ENCODE measurements at regions not wholly inside any gene's neighbourhood (a gene's known extent, or its start where the extent isn't known, plus 50 kb on each side); places are given as distances from the start of the nearest gene placed in this dataset.

DNA sequence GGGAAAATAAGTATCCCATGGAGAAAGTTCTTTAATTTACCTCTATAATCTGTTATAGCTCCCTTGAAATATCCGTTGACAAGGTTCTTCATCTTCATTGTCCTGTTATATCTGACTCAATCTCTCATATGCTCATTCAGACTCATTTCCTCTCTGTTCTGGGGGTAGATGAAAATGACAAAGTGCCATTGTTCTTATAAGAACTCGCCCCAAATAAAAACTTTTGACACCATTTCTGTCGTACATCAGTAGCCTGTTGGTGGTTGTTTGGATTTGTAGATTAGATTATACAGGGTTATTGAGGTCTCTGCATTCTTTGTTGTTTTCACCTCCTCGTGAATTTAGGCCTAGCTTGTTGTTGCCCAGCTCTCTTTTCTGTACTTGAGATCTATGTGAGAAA is 55.2 kb upstream of the IPO9 start:
- no peak overlapping the region for H3K4me3 ChIP-seq (ENCODE audit: control insufficient read depth, low read depth, low read length)
- TF ChIP-seq, protein P1, sequence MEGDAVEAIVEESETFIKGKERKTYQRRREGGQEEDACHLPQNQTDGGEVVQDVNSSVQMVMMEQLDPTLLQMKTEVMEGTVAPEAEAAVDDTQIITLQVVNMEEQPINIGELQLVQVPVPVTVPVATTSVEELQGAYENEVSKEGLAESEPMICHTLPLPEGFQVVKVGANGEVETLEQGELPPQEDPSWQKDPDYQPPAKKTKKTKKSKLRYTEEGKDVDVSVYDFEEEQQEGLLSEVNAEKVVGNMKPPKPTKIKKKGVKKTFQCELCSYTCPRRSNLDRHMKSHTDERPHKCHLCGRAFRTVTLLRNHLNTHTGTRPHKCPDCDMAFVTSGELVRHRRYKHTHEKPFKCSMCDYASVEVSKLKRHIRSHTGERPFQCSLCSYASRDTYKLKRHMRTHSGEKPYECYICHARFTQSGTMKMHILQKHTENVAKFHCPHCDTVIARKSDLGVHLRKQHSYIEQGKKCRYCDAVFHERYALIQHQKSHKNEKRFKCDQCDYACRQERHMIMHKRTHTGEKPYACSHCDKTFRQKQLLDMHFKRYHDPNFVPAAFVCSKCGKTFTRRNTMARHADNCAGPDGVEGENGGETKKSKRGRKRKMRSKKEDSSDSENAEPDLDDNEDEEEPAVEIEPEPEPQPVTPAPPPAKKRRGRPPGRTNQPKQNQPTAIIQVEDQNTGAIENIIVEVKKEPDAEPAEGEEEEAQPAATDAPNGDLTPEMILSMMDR (conservative IDR thresholded peaks at IDR 0.05; ENCODE audit: control insufficient read depth, insufficient read depth, low read depth, low read length) = no peak
- no peak for DNase-seq (ENCODE audit: low read depth)

DNA sequence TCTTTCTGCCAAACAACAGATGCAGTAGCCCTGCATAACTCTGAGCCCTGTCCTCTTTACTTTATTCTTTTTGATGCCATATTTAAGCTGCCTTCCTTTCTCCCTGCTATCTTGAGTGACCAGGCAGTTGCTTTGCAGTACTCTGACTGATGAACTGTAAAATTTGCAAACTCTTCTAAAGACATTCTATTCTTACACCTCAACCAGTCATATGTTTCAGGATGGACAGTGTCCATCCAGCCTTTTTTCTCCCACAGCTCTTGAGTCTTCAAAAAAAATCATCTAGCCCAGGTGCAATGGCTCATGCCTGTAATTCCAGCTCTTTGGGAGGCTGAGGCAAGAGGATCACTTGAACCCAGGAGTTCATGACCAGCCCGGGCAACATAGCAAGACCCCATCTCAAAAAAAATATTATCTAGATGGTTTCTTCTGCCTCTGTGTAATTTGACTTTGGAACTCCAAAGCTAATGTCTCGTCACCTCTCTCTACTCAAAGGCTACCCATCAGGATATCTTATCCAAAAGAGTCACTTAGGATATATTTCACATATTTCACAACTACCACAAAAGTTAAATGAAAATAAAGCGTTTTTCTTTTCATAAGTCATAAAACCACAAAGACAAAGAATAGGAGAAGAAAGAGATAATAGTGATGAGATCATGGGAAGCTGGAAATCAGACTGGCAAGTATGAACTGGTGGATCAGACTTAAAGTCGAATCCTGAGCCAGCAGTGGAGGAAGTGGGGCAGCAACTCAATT is 54.6 kb upstream of the IPO9 start:
- H3K4me3 ChIP-seq (ENCODE audit: control insufficient read depth, low read depth, low read length) = no peak overlapping the region
- TF ChIP-seq, protein P1 (conservative IDR thresholded peaks at IDR 0.05; ENCODE audit: control insufficient read depth, insufficient read depth, low read depth, low read length) = no peak
- peak; percentile 75 for DNase-seq (ENCODE audit: low read depth)

DNA sequence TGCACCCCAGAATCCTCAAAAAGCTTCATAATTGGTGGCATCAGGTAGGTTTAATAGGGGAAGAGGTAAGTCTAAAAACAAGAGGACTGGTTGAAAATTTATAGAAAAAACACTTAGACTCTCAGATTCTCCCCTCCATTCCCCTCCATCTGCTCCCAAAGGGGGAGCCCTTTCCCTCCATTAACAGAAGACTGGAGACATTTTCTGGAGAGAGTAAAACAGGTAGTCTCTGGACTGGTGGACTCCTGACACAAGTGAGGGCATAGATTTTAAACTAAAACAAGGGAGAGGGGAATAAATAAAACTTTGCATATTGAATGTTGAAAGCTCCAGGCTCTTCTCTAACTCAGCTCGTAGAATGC is 54.0 kb upstream of the IPO9 start:
- H3K4me3 ChIP-seq (ENCODE audit: control insufficient read depth, low read depth, low read length) = no peak overlapping the region
- no peak for DNase-seq (ENCODE audit: low read depth)
- TF ChIP-seq, protein P1 (conservative IDR thresholded peaks at IDR 0.05; ENCODE audit: control insufficient read depth, insufficient read depth, low read depth, low read length) = no peak

DNA sequence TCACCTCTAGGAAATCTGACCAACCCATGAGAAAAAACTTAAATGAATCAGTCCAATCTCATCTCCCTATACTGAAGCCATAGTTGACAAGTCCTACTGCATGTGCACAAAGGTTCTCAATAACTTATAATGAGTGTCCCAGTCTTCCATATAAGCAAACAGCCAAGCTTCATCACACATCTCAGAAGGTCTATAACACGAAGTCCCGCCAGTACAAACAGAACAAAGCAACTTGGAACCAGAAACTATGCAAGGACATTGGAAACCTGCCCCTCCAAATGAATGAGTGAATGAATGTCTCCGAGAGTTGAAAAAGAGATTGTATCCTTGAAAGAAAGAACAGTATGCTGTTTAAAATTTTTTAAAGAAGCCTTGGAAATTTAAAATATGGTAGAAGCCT is 53.6 kb upstream of the IPO9 start:
- no peak overlapping the region for H3K4me3 ChIP-seq (ENCODE audit: control insufficient read depth, low read depth, low read length)
- DNase-seq (ENCODE audit: low read depth) = no peak
- TF ChIP-seq, protein P1 (conservative IDR thresholded peaks at IDR 0.05; ENCODE audit: control insufficient read depth, insufficient read depth, low read depth, low read length) = no peak

DNA sequence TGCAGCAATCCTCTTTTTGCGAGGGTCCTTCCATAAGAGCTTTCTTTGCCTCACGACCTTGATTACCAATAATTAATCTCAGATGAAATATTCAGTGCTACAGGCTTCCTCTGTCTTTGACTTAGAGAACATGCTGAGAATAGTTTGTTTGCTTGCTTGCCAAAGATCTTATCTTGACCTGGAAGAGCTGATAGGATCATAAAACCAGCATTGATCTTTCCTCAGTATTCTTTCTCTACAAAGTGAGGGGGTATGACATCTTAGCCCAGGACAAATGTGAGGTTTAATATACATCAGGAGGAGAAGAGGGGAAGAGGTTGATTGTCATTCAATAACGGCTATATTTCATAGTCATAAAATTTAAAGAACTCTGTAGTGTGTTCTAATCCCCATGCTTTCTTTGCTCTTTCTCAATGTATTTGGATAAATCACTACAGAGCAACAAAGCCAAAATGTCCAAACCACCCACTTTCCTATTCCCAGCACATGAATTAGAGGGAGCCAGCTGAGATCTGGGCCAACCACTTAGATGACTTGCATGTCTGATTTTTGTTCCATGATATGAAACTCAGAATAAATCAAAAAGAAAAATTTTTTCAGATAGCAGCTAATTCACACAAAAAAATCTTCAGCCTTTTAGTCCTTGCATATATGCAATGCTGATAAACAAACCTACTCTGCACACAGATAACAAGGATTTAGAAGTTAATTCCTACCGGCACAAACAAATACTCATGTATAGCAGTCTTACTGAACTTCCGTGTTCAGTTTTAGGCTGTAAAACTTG is 50.5 kb upstream of the IPO9 start:
- H3K4me3 ChIP-seq (ENCODE audit: control insufficient read depth, low read depth, low read length) = no peak overlapping the region
- TF ChIP-seq, protein P1 (conservative IDR thresholded peaks at IDR 0.05; ENCODE audit: control insufficient read depth, insufficient read depth, low read depth, low read length) = no peak
- DNase-seq (ENCODE audit: low read depth) = peak; percentile 54
